Neural progenitor cell (in vitro differentiated cells): ENCODE measurements at regions not wholly inside any gene's neighbourhood (a gene's known extent, or its start where the extent isn't known, plus 50 kb on each side); places are given as distances from the start of the nearest gene placed in this dataset.

Source experiments
- DNase-seq: peaks from one replicate; pipeline ENCODE4 v3.0.0-alpha.2; 2016; ENCODE audit warnings: low spot score
- H2AFZ ChIP-seq: fragments of 200-600 bp; sonication (generic); replicated peaks from 2 replicates; pipeline ENCODE4 v1.6.1; 2016; ENCODE audit warnings: antibody characterized with exemption
- H3F3A ChIP-seq: fragments of 200-600 bp; sonication (generic); 2 replicates; pipeline ENCODE4 v1.6.1; 2016; ENCODE audit warnings: antibody characterized with exemption, low read depth
- H3K27ac ChIP-seq: fragments of 200-600 bp; sonication (generic); 2 replicates; pipeline ENCODE4 v1.5.1; 2016; ENCODE audit warnings: mild to moderate bottlenecking
- H3K27me3 ChIP-seq: fragments of 200-600 bp; sonication (generic); 2 replicates; pipeline ENCODE4 v1.6.1; 2016; ENCODE audit warnings: mild to moderate bottlenecking, moderate library complexity
- H3K36me3 ChIP-seq: fragments of 200-600 bp; sonication (generic); 2 replicates; pipeline ENCODE4 v1.5.1; 2016
- H3K4me1 ChIP-seq: fragments of 200-600 bp; sonication (generic); 2 replicates; pipeline ENCODE4 v1.6.1; 2016; ENCODE audit warnings: mixed run types
- H3K4me2 ChIP-seq: fragments of 200-600 bp; sonication (generic); 2 replicates; pipeline ENCODE4 v1.6.1; 2016
- H3K4me3 ChIP-seq: fragments of 200-600 bp; sonication (generic); 2 replicates; pipeline ENCODE4 v1.5.1; 2016
- H3K79me2 ChIP-seq: fragments of 200-600 bp; sonication (generic); 2 replicates; pipeline ENCODE4 v1.6.1; 2016; ENCODE audit warnings: low read depth
- H3K9ac ChIP-seq: fragments of 200-600 bp; sonication (generic); 2 replicates; pipeline ENCODE4 v1.6.1; 2016
- H3K9me3 ChIP-seq: fragments of 200-600 bp; sonication (generic); 2 replicates; pipeline ENCODE4 v1.5.1; 2016; ENCODE audit warnings: low read depth
- H4K20me1 ChIP-seq: fragments of 200-600 bp; sonication (generic); 2 replicates; pipeline ENCODE4 v1.6.1; 2016; ENCODE audit warnings: low read depth
- H3K27ac Mint-ChIP-seq: 3 replicates; pipeline ENCODE4 v1.8.0; 2021; ENCODE audit warnings: mixed read lengths
- H3K27me3 Mint-ChIP-seq: 2 replicates; pipeline ENCODE4 v1.8.0; 2022; ENCODE audit warnings: low read depth, mild to moderate bottlenecking, inconsistent platforms, moderate library complexity, mixed read lengths; ENCODE audit not compliant: insufficient read depth
- H3K36me3 Mint-ChIP-seq: 3 replicates; pipeline ENCODE4 v1.8.0; 2021; ENCODE audit warnings: mixed read lengths
- H3K4me1 Mint-ChIP-seq: 3 replicates; pipeline ENCODE4 v1.8.0; 2021; ENCODE audit warnings: mixed read lengths
- H3K4me3 Mint-ChIP-seq: 3 replicates; pipeline ENCODE4 v1.8.0; 2021; ENCODE audit warnings: mild to moderate bottlenecking, moderate library complexity, mixed read lengths
- H3K9me3 Mint-ChIP-seq: 3 replicates; pipeline ENCODE4 v1.8.0; 2020; ENCODE audit warnings: mixed read lengths
- EZH2 ChIP-seq: fragments of 200-600 bp; sonication (generic); IDR thresholded peaks from 2 replicates; pipeline ENCODE4 v1.6.1; 2017; ENCODE audit warnings: antibody characterized with exemption, mild to moderate bottlenecking, moderate library complexity
- EZH2phosphoT487 ChIP-seq: fragments of 200-600 bp; sonication (generic); IDR thresholded peaks from 2 replicates; pipeline ENCODE4 v1.6.1; 2017; ENCODE audit warnings: antibody characterized with exemption
- TF ChIP-seq, protein P1 (sequence below): fragments of 200-600 bp; sonication (generic); IDR thresholded peaks from 2 replicates; pipeline ENCODE4 v1.5.1; 2017; ENCODE audit warnings: antibody characterized with exemption, mild to moderate bottlenecking

DNA sequence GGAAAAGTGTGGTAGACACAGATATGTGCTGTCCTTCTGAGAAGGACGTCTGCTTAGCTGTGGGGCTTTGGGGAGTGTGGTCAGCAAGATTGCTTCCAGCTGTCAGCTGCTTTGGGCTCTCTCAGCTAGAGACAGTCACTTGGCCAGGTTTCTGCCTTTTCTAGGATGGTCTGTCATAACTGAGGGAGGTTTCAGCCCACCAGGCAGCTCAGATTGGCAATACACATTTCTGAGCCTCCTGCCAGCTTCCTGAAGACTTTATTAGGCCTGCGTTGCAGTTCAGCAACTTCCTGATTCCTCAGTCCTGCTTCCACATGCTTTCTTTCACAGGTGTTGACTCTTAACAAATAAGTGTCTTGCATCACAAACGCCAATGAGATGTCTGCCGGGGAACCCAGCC is 286.5 kb downstream of the SQOR start:
- H3K27ac ChIP-seq = no peak overlapping the region
- no peaks in the 10 kb centered on the region for H3K4me1 ChIP-seq
- Mint-ChIP-seq H3K4me3 (no peak overlapping the region), H3K4me1 (no peaks in the 10 kb centered on the region), H3K27me3 (no peaks in the 10 kb centered on the region), H3K9me3 (peaks cover 2% of the 10 kb centered on the region), H3K27ac (no peak overlapping the region), H3K36me3 (no peaks in the 10 kb centered on the region)
- no peaks in the 10 kb centered on the region for H3F3A ChIP-seq
- no peaks in the 10 kb centered on the region for H3K27me3 ChIP-seq
- no peak overlapping the region for H2AFZ ChIP-seq
- no peaks in the 10 kb centered on the region for H3K79me2 ChIP-seq
- H4K20me1 ChIP-seq = no peaks in the 10 kb centered on the region
- no peak for DNase-seq
- no peak overlapping the region for H3K9ac ChIP-seq
- no peak overlapping the region for H3K4me2 ChIP-seq
- no peaks in the 10 kb centered on the region for H3K9me3 ChIP-seq
- H3K4me3 ChIP-seq = no peak overlapping the region
- TF ChIP-seq, protein P1, sequence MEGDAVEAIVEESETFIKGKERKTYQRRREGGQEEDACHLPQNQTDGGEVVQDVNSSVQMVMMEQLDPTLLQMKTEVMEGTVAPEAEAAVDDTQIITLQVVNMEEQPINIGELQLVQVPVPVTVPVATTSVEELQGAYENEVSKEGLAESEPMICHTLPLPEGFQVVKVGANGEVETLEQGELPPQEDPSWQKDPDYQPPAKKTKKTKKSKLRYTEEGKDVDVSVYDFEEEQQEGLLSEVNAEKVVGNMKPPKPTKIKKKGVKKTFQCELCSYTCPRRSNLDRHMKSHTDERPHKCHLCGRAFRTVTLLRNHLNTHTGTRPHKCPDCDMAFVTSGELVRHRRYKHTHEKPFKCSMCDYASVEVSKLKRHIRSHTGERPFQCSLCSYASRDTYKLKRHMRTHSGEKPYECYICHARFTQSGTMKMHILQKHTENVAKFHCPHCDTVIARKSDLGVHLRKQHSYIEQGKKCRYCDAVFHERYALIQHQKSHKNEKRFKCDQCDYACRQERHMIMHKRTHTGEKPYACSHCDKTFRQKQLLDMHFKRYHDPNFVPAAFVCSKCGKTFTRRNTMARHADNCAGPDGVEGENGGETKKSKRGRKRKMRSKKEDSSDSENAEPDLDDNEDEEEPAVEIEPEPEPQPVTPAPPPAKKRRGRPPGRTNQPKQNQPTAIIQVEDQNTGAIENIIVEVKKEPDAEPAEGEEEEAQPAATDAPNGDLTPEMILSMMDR = no peak
- TF ChIP-seq EZH2phosphoT487 (no peak), EZH2 (no peak)
- no peaks in the 10 kb centered on the region for H3K36me3 ChIP-seq

DNA sequence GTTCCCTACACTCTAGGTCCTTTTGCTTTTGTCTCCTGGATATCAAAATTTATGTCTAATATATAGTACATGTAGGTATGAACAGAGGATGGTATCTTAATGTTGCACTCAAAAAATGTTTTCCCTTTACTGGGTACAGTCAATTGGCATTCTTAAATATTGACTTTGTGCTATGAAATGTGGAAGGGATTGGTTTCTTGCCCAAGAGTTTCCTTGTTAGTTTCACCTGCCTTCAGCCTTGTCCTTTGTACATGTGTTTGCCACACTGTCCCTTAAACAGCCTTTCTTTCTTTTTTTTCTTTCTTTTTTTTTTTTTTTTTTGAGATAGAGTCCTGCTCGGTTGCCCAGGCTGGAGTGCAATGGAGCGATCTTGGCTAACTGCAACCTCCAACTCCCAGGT is 287.1 kb downstream of the SQOR start:
- TF ChIP-seq EZH2phosphoT487 = no peak
- TF ChIP-seq, protein P1 = no peak
- no peak for TF ChIP-seq EZH2
- no peak overlapping the region for H3K4me3 ChIP-seq
- no peak overlapping the region for H3K4me2 ChIP-seq
- H3K9ac ChIP-seq = no peak overlapping the region
- H2AFZ ChIP-seq = no peak overlapping the region
- H3K4me1 ChIP-seq = no peaks in the 10 kb centered on the region
- no peaks in the 10 kb centered on the region for H3K9me3 ChIP-seq
- no peak for DNase-seq
- H3K79me2 ChIP-seq = no peaks in the 10 kb centered on the region
- no peaks in the 10 kb centered on the region for H3F3A ChIP-seq
- no peaks in the 10 kb centered on the region for H3K36me3 ChIP-seq
- Mint-ChIP-seq H3K36me3 (no peaks in the 10 kb centered on the region), H3K27me3 (no peaks in the 10 kb centered on the region), H3K4me1 (no peaks in the 10 kb centered on the region), H3K27ac (no peak overlapping the region), H3K9me3 (peaks cover 2% of the 10 kb centered on the region), H3K4me3 (no peak overlapping the region)
- H4K20me1 ChIP-seq = no peaks in the 10 kb centered on the region
- H3K27me3 ChIP-seq = no peaks in the 10 kb centered on the region
- H3K27ac ChIP-seq = no peak overlapping the region

DNA sequence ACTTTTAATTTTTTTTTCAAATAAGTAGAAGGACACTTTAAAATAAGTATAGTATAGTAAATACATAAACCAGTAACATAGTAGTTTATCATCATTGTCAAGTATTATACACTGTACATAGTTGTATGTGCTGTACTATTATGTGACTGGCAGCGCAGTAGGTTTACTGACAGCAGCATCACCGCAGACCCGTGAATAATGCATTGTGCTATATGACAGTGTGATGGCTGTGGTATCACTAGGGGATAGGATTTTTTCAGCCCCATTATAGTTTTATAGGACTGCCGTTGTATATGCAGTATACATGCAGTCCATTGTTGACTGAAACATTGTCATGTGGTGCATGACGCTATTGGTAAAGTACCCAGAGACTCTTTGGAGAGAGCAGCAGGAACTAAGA is 306.5 kb downstream of the SQOR start:
- H3K79me2 ChIP-seq = no peaks in the 10 kb centered on the region
- H3K9me3 Mint-ChIP-seq = peaks cover 12% of the 10 kb centered on the region
- no peaks in the 10 kb centered on the region for H3K27me3 ChIP-seq
- H4K20me1 ChIP-seq = no peaks in the 10 kb centered on the region
- no peak overlapping the region for H3K27ac Mint-ChIP-seq
- DNase-seq = no peak
- H3K4me2 ChIP-seq = no peak overlapping the region
- H3K27ac ChIP-seq = no peak overlapping the region
- H3K4me1 Mint-ChIP-seq = peaks cover 23% of the 10 kb centered on the region
- H2AFZ ChIP-seq = no peak overlapping the region
- H3F3A ChIP-seq = no peaks in the 10 kb centered on the region
- no peak overlapping the region for H3K4me3 Mint-ChIP-seq
- no peak overlapping the region for H3K4me3 ChIP-seq
- peaks cover 4% of the 10 kb centered on the region for H3K27me3 Mint-ChIP-seq
- no peaks in the 10 kb centered on the region for H3K9me3 ChIP-seq
- TF ChIP-seq, protein P1 = no peak
- TF ChIP-seq EZH2 = no peak
- TF ChIP-seq EZH2phosphoT487 = no peak
- no peaks in the 10 kb centered on the region for H3K36me3 Mint-ChIP-seq
- no peaks in the 10 kb centered on the region for H3K36me3 ChIP-seq
- peaks cover 5% of the 10 kb centered on the region for H3K4me1 ChIP-seq
- no peak overlapping the region for H3K9ac ChIP-seq

DNA sequence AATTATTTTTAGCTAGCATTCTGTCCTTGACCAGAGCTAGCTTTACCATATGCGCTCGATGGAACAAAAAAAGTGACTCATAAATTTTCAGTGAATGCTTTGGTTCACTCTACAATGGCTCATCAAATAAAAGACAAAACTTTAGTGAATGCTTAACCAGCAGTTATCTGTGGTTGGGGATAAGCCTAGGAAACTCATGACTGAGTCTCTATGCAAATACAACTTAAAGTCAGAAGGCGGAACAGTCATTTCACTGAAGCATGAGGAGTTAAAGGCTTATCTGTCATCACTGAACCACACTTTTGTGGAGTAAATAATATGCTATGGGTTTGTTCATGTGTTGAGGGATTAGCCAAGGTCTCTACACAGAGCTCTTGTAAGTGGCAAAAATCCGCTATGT is 308.4 kb downstream of the SQOR start:
- Histone ChIP-seq H3K27me3 (no peaks in the 10 kb centered on the region), H3K79me2 (no peaks in the 10 kb centered on the region), H3K36me3 (no peaks in the 10 kb centered on the region), H3F3A (no peaks in the 10 kb centered on the region), H3K27ac (no peak overlapping the region), H3K9ac (no peak overlapping the region), H3K4me2 (no peak overlapping the region), H3K9me3 (no peaks in the 10 kb centered on the region), H3K4me1 (peaks cover 11% of the 10 kb centered on the region), H3K4me3 (no peak overlapping the region), H2AFZ (no peak overlapping the region), H4K20me1 (no peaks in the 10 kb centered on the region)
- Mint-ChIP-seq H3K36me3 (no peaks in the 10 kb centered on the region), H3K4me3 (no peak overlapping the region), H3K9me3 (peaks cover 9% of the 10 kb centered on the region), H3K27me3 (peaks cover 4% of the 10 kb centered on the region), H3K4me1 (peaks cover 29% of the 10 kb centered on the region), H3K27ac (no peak overlapping the region)
- TF ChIP-seq EZH2phosphoT487 = no peak
- peak; percentile 32 for DNase-seq
